AG04449 (cell line): ENCODE measurements at regions not wholly inside any gene's neighbourhood (a gene's known extent, or its start where the extent isn't known, plus 50 kb on each side); places are given as distances from the start of the nearest gene placed in this dataset.

Source experiments
- CTCF ChIA-PET: fragments of 350-600 bp; formaldehyde crosslinking; extraction: SDS; loops from one replicate; lab custom pipeline; 2021; ENCODE audit warnings: antibody characterized with exemption; lab: Yijun Ruan, JAX
- POLR2A ChIA-PET: fragments of 400-600, 350-600 bp; formaldehyde crosslinking; extraction: SDS; loops from one replicate; lab custom pipeline; 2020; ENCODE audit warnings: antibody characterized with exemption, inconsistent platforms; lab: Yijun Ruan, JAX
- DNase-seq: peaks from one replicate; pipeline ENCODE4 v3.0.0-alpha.2; 2010; ENCODE audit warnings: low read depth, low spot score
- H3K4me3 ChIP-seq: 2 replicates; pipeline ENCODE4 v1.5.1; 2011; ENCODE audit warnings: low read depth, mild to moderate bottlenecking, control low read depth, low read length
- CTCF ChIP-seq: IDR thresholded peaks from one replicate; pipeline ENCODE4 v1.5.1; 2011; ENCODE audit warnings: mild to moderate bottlenecking, moderate library complexity, low read length, control low read depth, inconsistent platforms; ENCODE audit not compliant: insufficient read depth; ENCODE audit errors: missing control alignments

GRCh38 chr18:78416853-78417252 is 562.8 kb upstream of the SALL3 start:
- ChIA-PET POLR2A (no interaction called here), CTCF (no interaction called here)
- TF ChIP-seq CTCF = no peak
- no peak overlapping the region for H3K4me3 ChIP-seq
- no peak for DNase-seq

GRCh38 chr18:78418379-78418778 is 561.2 kb upstream of the SALL3 start:
- ChIA-PET POLR2A (no interaction called here), CTCF (no interaction called here)
- no peak for DNase-seq
- H3K4me3 ChIP-seq = no peak overlapping the region
- no peak for TF ChIP-seq CTCF

- CTCF ChIA-PET = no interaction called here
- POLR2A ChIA-PET = no interaction called here
- TF ChIP-seq CTCF = no peak
- H3K4me3 ChIP-seq = no peak overlapping the region
- no peak for DNase-seq
These were observed 560.4 kb upstream of the SALL3 start for GRCh38 chr18:78419171-78419570.

GRCh38 chr18:78420116-78420515 is 559.5 kb upstream of the SALL3 start:
- CTCF ChIA-PET = no interaction called here
- TF ChIP-seq CTCF = no peak
- DNase-seq = no peak

GRCh38 chr18:78421392-78421791 is 558.2 kb upstream of the SALL3 start:
- ChIA-PET POLR2A (no interaction called here), CTCF (no interaction called here)
- TF ChIP-seq CTCF = no peak
- no peak for DNase-seq
- H3K4me3 ChIP-seq = no peak overlapping the region

More at GRCh38 chr18:78420116-78420515, 559.5 kb upstream of the SALL3 start:
- H3K4me3 ChIP-seq = no peak overlapping the region
- POLR2A ChIA-PET = no interaction called here

GRCh38 chr18:78422336-78422735 is 557.3 kb upstream of the SALL3 start:
- ChIA-PET CTCF (no interaction called here), POLR2A (no interaction called here)
- H3K4me3 ChIP-seq = no peak overlapping the region
- DNase-seq = no peak
- no peak for TF ChIP-seq CTCF

- no peak for DNase-seq
- ChIA-PET POLR2A (no interaction called here), CTCF (no interaction called here)
- H3K4me3 ChIP-seq = no peak overlapping the region
- TF ChIP-seq CTCF = no peak
These were observed 555.8 kb upstream of the SALL3 start for GRCh38 chr18:78423811-78424210.
